ENCODE measurements at regions not wholly inside any gene's neighbourhood (a gene's known extent, or its start where the extent isn't known, plus 50 kb on each side); places are given as distances from the start of the nearest gene placed in this dataset.

GRCh38 chr2:58578276-58578675 lies 337.2 kb upstream of the FANCL start:
- ATAC-seq: no peak
- FAIRE-seq: no peak
- WGBS (ENCODE audit: insufficient coverage, insufficient replicate concordance, low lambda C conversion rate, missing lambda C conversion rate): 0% methylated on average over 2 of the region's 2 CpGs
- ChIA-PET CTCF (no interaction called here), SMC1A (ENCODE audit: uncharacterized antibody, unreplicated experiment) (no interaction called here), RAD21 (ENCODE audit: unreplicated experiment) (no interaction called here), POLR2A (no interaction called here)
- intact Hi-C loops (cut with micrococcal nuclease; ENCODE audit: unreplicated experiment): no loop called here
- in situ Hi-C loops (cut with MboI): no loop called here
- Histone ChIP-seq H3K4me1 (ENCODE audit: control insufficient read depth, insufficient read depth, low read length) (no peaks in the 10 kb centered on the region), H3K36me3 (ENCODE audit: control insufficient read depth in 2 of 2, insufficient read depth in 2 of 2, low read length in 1 of 2) (no peaks in the 10 kb centered on the region), H3K27ac (ENCODE audit: control insufficient read depth, insufficient read depth) (no peak overlapping the region), H3K9me3 (replicated peaks; ENCODE audit: control insufficient read depth, insufficient read depth, low read length) (no peaks in the 10 kb centered on the region), H3K4me2 (ENCODE audit: control insufficient read depth, insufficient read depth) (no peak overlapping the region), H3K27me3 (replicated peaks in 1 of 2; ENCODE audit: control insufficient read depth in 2 of 2, insufficient read depth in 2 of 2, low read length in 1 of 2) (no peaks in the 10 kb centered on the region; a peak in 1 of 4 replicates), H3K79me2 (ENCODE audit: control insufficient read depth, insufficient read depth, low read length) (no peaks in the 10 kb centered on the region), H3K4me3 (no peak overlapping the region), H4K20me1 (ENCODE audit: control insufficient read depth, insufficient read depth) (no peaks in the 10 kb centered on the region), H3K9ac (ENCODE audit: control insufficient read depth, insufficient read depth, low read length) (no peak overlapping the region), H2AFZ (ENCODE audit: control insufficient read depth, low read depth, low read length) (no peak overlapping the region)
- no peak for DNase-seq (ENCODE audit: low read depth, low spot score)
- BruUV-seq (replicated peaks): no TSS peak
- no peak for TF ChIP-seq USF2 (IDR thresholded peaks at IDR 0.05; ENCODE audit: borderline replicate concordance, low read depth, low read length)
- no peak for TF ChIP-seq SUPT20H (IDR thresholded peaks at IDR 0.05; ENCODE audit: borderline replicate concordance, control insufficient read depth, low read depth, low read length)

- Histone ChIP-seq H3K4me2 (ENCODE audit: control insufficient read depth, insufficient read depth) (no peak overlapping the region), H2AFZ (ENCODE audit: control insufficient read depth, low read depth, low read length) (no peak overlapping the region), H3K36me3 (ENCODE audit: control insufficient read depth in 2 of 2, insufficient read depth in 2 of 2, low read length in 1 of 2) (no peaks in the 10 kb centered on the region), H3K9me3 (replicated peaks; ENCODE audit: control insufficient read depth, insufficient read depth, low read length) (no peaks in the 10 kb centered on the region), H3K27me3 (replicated peaks in 1 of 2; ENCODE audit: control insufficient read depth in 2 of 2, insufficient read depth in 2 of 2, low read length in 1 of 2) (no peaks in the 10 kb centered on the region; a peak in 1 of 4 replicates), H4K20me1 (ENCODE audit: control insufficient read depth, insufficient read depth) (no peaks in the 10 kb centered on the region), H3K79me2 (ENCODE audit: control insufficient read depth, insufficient read depth, low read length) (no peaks in the 10 kb centered on the region), H3K4me3 (no peak overlapping the region), H3K9ac (ENCODE audit: control insufficient read depth, insufficient read depth, low read length) (no peak overlapping the region), H3K27ac (ENCODE audit: control insufficient read depth, insufficient read depth) (no peak overlapping the region), H3K4me1 (ENCODE audit: control insufficient read depth, insufficient read depth, low read length) (no peaks in the 10 kb centered on the region)
- no TSS peak for BruUV-seq (replicated peaks)
- ATAC-seq (no peak), DNase-seq (ENCODE audit: low read depth, low spot score) (no peak), FAIRE-seq (no peak)
- in situ Hi-C loops (cut with MboI) (no loop called here), intact Hi-C loops (cut with micrococcal nuclease; ENCODE audit: unreplicated experiment) (loop anchor here (5.0 kb wide), 1 partner anchor 302 kb away; no protein-coding TSS in a partner anchor)
- POLR2A ChIA-PET: no interaction called here
- CTCF ChIA-PET: interaction anchor here (1.7 kb wide), 1 partner anchor 10 kb away, joined by 5 read pairs; no protein-coding TSS in a partner anchor
- SMC1A ChIA-PET (ENCODE audit: uncharacterized antibody, unreplicated experiment): interaction anchor here (1.0 kb wide), 1 partner anchor 10 kb away, joined by 3 read pairs; no protein-coding TSS in a partner anchor
- RAD21 ChIA-PET (ENCODE audit: unreplicated experiment): no interaction called here
- WGBS (ENCODE audit: insufficient coverage, insufficient replicate concordance, low lambda C conversion rate, missing lambda C conversion rate): 20% methylated on average over 4 of the region's 4 CpGs
- TF ChIP-seq DPF2 (IDR thresholded peaks at IDR 0.05) (no peak), MAX (IDR thresholded peaks at IDR 0.05; ENCODE audit: low read depth, low read length) (no peak), JUND (IDR thresholded peaks at IDR 0.05; ENCODE audit: low read depth, low read length) (no peak), RAD51 (IDR thresholded peaks at IDR 0.05) (no peak), IRF4 (IDR thresholded peaks at IDR 0.05; ENCODE audit: low read depth, low read length) (no peak), JUNB (IDR thresholded peaks at IDR 0.05) (no peak), BCL3 (IDR thresholded peaks at IDR 0.05; ENCODE audit: borderline replicate concordance, insufficient read depth, low read depth, low read length, poor library complexity, severe bottlenecking) (no peak), CHD1 (IDR thresholded peaks at IDR 0.05; ENCODE audit: low read depth, low read length) (no peak), CREM (IDR thresholded peaks at IDR 0.05; ENCODE audit: low read depth) (no peak), RAD21 (IDR thresholded peaks at IDR 0.05; ENCODE audit: insufficient read depth, low read depth, low read length) (no peak), FOXM1 (IDR thresholded peaks at IDR 0.05; ENCODE audit: low read depth, low read length) (no peak)
- TF ChIP-seq, protein P1, sequence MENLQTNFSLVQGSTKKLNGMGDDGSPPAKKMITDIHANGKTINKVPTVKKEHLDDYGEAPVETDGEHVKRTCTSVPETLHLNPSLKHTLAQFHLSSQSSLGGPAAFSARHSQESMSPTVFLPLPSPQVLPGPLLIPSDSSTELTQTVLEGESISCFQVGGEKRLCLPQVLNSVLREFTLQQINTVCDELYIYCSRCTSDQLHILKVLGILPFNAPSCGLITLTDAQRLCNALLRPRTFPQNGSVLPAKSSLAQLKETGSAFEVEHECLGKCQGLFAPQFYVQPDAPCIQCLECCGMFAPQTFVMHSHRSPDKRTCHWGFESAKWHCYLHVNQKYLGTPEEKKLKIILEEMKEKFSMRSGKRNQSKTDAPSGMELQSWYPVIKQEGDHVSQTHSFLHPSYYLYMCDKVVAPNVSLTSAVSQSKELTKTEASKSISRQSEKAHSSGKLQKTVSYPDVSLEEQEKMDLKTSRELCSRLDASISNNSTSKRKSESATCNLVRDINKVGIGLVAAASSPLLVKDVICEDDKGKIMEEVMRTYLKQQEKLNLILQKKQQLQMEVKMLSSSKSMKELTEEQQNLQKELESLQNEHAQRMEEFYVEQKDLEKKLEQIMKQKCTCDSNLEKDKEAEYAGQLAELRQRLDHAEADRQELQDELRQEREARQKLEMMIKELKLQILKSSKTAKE (IDR thresholded peaks at IDR 0.05; ENCODE audit: low read depth, poor library complexity, severe bottlenecking): no peak
Observed at GRCh38 chr2:58574873-58575272, 333.7 kb upstream of the FANCL start.

All from GM12878 (cell line).